ELR (cell line): ENCODE measurements at regions not wholly inside any gene's neighbourhood (a gene's known extent, or its start where the extent isn't known, plus 50 kb on each side); places are given as distances from the start of the nearest gene placed in this dataset.
"Not testable (repeated sequence)": the region's sequence is repeated elsewhere in the genome, so short reads cannot be mapped to it uniquely, and the experiment has no call there.

ENCODE experiments used
- DNase-seq: peaks from one replicate; pipeline ENCODE4 v3.0.0-alpha.2; 2015; ENCODE audit warnings: low read depth

- peak; percentile 75 for DNase-seq
These were observed 913.4 kb upstream of the RAG2 start for GRCh38 chr11:37511425-37511933.

GRCh38 chr11:37509506-37509905, 911.5 kb upstream of the RAG2 start:
- DNase-seq: peak; percentile 62

- no peak for DNase-seq
These were observed 908.5 kb upstream of the RAG2 start for GRCh38 chr11:37506531-37506930.

GRCh38 chr11:37505406-37505805, 907.4 kb upstream of the RAG2 start:
- no peak for DNase-seq

GRCh38 chr11:37504921-37505320, 906.9 kb upstream of the RAG2 start:
- peak; percentile 98 for DNase-seq

GRCh38 chr11:37504060-37504611, 906.1 kb upstream of the RAG2 start:
- DNase-seq: peak; percentile 96

- no peak for DNase-seq
These were observed 905.5 kb upstream of the RAG2 start for GRCh38 chr11:37503411-37504059.

- DNase-seq: peak; percentile 36
These were observed 904.2 kb upstream of the RAG2 start for GRCh38 chr11:37502202-37502601.

GRCh38 chr11:37500425-37500824, 902.4 kb upstream of the RAG2 start:
- peak; percentile 59 for DNase-seq

- no peak for DNase-seq
These were observed 899.3 kb upstream of the RAG2 start for GRCh38 chr11:37497326-37497725.

- peak; percentile 57 for DNase-seq
These were observed 898.2 kb upstream of the RAG2 start for GRCh38 chr11:37496201-37496600.

- no peak for DNase-seq
These were observed 886.3 kb upstream of the RAG2 start for GRCh38 chr11:37484298-37484697.

- no peak for DNase-seq
These were observed 885.7 kb upstream of the RAG2 start for GRCh38 chr11:37483761-37484160.

GRCh38 chr11:37474889-37475288, 876.9 kb upstream of the RAG2 start:
- DNase-seq: no peak

- DNase-seq: no peak
These were observed 870.3 kb upstream of the RAG2 start for GRCh38 chr11:37468344-37468743.

GRCh38 chr11:37465221-37465620, 867.2 kb upstream of the RAG2 start:
- no peak for DNase-seq

GRCh38 chr11:37459456-37459855, 861.4 kb upstream of the RAG2 start:
- DNase-seq: no peak

GRCh38 chr11:37456746-37457145, 858.7 kb upstream of the RAG2 start:
- DNase-seq: no peak

- no peak for DNase-seq
These were observed 853.9 kb upstream of the RAG2 start for GRCh38 chr11:37451903-37452302.

GRCh38 chr11:37450613-37451012, 852.6 kb upstream of the RAG2 start:
- DNase-seq: no peak

- DNase-seq: peak; percentile 74
These were observed 851.1 kb upstream of the RAG2 start for GRCh38 chr11:37449146-37449545.

- peak; percentile 13 for DNase-seq
These were observed 844.5 kb upstream of the RAG2 start for GRCh38 chr11:37442576-37442975.

GRCh38 chr11:37431633-37432230, 833.7 kb upstream of the RAG2 start:
- DNase-seq: not testable (repeated sequence)
